ENCODE measurements at regions not wholly inside any gene's neighbourhood (a gene's known extent, or its start where the extent isn't known, plus 50 kb on each side); places are given as distances from the start of the nearest gene placed in this dataset.

DNA sequence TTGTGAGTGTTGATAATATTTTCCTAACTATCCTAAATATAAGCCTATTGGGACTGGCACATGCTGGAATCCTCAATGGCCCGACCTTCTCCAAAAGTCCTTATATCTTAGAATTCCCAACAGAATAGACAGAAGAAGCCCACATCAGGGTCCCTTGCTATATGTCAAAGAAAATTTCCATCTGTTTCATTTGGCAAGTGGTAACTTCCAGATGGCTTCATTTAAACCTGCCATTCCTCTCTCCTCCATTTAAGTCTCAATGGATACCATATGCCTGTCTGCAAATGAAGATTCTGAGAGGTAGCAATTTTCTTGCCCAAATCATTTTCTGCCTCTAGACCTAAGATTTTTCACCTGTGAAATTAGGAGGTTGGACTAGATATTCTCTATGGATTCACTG, 73.1 kb upstream of the KCNA4 start:
- no peak for DNase-seq

DNA sequence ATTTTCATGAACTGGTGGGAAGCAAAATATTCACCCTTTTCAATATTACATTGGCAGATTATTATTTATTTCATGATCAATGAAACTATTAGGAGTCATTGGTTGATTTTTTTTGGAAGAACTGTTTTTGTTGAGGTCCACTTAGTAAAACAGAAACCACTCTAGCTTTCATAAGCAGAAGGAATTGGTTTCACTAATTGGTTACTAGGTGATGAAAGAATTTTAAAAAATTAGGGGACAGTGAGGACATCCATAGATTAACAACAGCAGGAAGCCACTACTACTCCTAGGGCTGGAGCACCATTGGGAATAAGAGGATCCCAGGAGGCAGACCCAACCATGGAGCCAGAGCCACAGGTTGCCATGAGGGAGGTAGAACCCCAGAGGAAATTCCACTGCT, 74.4 kb upstream of the KCNA4 start:
- no peak for DNase-seq

- peak; percentile 71 for DNase-seq
Observed at GRCh38 chr11:30091737-30092136, 74.9 kb upstream of the KCNA4 start.

- DNase-seq, result no peak
Observed at GRCh38 chr11:30092518-30092917, 75.7 kb upstream of the KCNA4 start.

DNA sequence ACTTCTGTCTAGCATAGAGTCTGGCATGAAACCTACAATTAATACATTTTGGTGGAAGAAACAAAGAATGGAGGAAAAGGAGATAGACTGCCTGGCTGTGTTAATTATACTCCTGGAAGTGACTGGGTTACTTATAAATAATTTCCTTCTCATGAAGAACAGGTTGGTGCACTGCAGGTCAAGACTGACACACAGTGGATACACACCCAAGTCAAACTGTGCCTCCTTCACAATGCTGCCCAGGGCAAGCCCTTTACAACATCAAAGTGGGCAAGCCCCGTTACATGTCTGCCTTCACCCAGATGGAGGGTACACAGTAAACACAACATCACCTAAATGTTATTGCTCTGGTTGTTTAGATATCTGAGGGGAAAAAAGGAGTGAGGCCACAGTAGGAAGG, 83.7 kb upstream of the KCNA4 start:
- DNase-seq, result no peak

GRCh38 chr11:30106222-30107181, 89.7 kb upstream of the KCNA4 start:
- DNase-seq, result peak; percentile 44

GRCh38 chr11:30107899-30108298, 91.1 kb upstream of the KCNA4 start:
- DNase-seq, result peak; percentile 96

DNA sequence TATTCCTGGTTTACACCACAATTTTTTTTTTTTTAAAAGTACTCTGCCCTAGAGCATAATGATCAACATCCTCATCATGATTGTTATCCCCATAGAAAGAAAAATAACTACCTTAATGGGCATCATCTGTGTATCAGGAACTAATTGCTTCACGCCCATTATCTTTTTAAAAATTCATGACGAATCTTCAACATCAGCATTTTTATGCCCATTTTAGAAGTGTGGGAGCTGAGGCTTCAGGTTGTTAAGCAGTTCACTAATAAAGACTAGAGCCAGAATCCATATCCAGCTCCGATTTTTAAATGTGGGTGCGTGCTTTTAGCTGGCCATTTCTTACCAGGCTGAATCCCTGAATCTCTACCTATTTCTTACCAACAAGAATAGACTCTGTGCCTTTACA, 92.9 kb upstream of the KCNA4 start:
- DNase-seq, result no peak

- DNase-seq, result no peak
Observed at GRCh38 chr11:30110691-30111090, 93.9 kb upstream of the KCNA4 start.

DNA sequence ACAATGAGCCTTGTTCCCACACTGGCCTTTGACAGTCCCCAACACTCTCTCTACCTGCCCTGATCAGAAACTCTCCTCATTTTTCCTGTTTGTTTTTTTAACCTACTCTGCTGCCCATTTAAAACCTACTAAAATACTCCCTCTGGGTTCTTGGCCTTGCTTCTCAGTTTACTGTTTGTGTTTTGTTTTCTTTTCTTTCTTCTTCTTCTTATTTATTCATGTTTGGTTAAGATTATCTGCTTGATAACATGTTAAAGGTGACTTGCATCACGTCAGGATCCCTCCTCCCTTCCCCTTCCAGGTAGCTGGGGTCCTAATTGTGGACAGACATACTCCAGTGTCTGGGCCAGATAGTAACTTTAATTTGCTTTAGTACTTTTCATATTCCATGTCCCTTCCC, 95.0 kb upstream of the KCNA4 start:
- no peak for DNase-seq

DNA sequence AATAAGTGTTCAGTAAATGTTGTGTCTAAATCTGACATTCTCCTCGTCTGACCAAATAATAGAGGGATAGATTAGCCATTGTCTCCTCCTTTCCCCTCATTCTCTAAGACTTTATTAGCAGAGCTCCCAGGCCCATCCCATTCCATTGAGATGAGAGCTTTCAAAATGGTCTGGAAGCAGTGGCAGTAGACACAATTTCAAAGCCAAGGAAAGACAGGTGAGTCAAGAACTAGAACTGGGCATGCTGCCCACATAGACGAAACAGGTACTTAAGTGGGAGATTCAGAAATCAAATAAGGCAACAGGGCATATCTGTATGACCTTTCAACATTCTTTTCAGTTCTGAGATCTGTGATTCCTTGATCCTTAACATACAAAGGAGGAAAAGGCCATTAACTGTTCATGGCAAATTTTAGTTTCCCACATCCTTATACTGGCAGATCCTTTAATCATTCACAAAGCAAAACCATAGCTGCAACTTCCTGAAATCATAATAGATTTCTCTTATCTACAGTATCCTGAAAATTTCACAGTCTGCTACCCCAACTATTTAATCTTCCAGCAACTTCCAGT, 96.6 kb upstream of the KCNA4 start:
- peak; percentile 65 for DNase-seq

GRCh38 chr11:30116512-30116911, 99.7 kb upstream of the KCNA4 start:
- no peak for DNase-seq

- no peak for DNase-seq
Observed at GRCh38 chr11:30120045-30120589, 103.3 kb upstream of the KCNA4 start.

- no peak for DNase-seq
Observed at GRCh38 chr11:30125456-30125855, 105.4 kb upstream of the FSHB start.

DNA sequence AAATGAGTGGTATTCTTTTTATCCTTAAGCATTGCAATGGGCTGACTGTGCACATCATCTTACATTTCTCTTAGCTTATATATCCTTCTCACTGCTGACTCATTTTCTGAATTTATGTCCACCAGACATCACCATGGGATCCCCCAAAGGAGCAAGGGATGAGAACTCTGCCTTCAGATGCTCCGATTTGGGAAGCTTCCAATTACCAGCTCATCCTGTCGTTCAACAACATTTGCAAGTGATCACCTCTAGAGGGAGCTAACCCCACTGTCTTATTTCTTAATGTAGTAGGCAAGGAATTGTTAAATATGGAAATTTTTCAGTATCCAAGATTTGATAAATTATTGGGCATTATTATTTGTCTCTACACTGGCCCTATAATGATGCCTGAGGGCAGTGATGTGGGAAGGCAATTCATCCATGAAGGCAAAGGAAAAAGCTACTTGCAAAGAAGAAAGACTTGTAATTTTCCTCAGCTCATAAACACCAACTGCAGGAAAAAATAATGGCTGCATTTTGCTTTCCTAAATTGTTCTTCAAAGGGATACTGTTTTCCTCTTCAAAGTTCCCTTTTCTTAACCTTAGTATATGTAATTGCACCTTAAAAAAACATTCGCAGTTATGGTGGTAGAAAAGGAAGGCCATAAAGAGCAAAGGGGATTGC, 102.4 kb upstream of the FSHB start:
- DNase-seq, result peak; percentile 46

GRCh38 chr11:30131535-30131934, 99.3 kb upstream of the FSHB start:
- DNase-seq, result peak; percentile 42

DNA sequence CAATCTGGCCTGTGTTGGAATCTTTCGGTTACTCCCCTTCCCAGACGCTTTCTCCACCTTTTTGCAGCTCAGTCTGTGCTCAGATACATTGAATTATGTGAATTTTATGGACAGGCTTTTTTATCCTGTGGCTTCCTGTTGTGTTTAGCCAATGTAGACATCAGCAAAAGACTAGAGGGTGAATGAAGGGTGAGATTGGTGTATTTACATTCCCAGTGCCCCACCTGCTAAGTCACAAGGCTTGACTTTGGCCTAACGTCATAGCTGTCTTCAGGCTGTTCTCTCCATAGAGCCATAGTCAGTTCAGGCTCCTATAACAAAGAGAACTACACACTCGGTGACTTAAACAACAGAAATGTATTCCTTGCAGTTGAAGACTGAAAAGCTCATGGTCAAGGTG, 97.5 kb upstream of the FSHB start:
- DNase-seq, result no peak

DNA sequence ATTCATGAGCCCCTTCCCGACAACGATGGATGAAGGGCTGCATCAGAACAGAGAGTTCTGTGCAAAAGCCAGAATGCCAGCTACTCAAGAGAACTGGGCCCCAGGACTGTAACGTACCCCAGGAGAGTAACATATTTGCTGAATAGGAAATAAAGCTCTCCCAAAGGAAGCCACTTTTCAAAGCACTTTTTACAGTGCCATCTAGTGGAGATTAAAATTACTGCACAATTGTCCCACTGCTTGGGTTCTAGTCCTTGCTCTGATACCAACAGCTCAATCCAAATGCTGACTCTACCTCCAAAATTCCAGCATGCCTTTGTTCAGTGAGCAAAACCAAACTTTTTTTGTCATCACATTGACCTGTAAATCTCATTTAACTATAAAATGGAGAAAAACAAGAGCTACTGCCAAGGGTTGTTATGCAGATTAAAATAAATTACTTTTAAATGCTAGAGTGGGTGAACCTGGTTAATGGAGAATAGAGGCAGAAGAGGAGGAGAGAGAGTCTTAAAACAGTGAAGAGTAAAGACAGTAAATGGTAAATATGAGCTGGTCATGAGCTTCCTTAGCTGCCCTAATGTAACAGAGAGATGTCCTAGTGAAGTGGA, 87.6 kb upstream of the FSHB start:
- DNase-seq, result peak; percentile 33

DNA sequence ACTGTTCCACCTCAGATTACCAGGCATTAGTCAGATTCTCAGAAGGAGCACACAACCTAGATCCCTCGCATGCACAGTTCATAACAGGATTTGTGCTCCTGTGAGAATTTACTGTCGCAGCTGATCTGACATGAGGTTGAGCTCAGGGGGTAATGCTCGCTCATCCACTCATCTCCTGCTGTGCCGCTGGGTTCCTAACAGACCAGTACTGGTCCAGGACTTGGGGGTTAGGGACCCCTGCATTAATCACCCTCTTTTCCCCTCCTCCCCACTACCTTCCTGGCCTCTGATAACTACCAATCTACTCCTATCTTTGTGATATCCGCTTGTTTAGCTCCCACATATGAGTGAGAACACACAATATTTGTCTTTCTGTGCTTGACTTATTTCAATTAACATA, 83.5 kb upstream of the FSHB start:
- DNase-seq, result no peak

- DNase-seq, result no peak
Observed at GRCh38 chr11:30149998-30150397, 80.8 kb upstream of the FSHB start.

DNA sequence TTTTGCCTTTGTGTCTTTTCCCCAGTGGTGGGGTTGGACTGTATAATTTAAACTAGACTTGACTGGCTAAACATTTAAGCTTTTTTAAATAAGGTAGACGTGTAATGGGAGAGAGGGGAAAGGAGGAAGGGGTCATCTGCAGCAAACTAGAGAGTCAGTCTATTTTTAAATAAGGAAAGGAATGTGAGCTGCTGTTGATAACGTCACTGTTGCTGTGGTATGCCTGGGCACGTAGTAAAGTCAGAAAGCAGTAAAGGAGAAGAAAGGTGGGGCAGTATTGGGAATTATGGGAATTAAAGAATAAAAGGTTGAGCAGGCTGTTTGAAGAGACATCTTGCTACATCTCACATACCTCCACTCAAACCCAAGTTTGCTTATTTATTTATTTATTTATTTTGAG, 80.4 kb upstream of the FSHB start:
- DNase-seq, result no peak

GRCh38 chr11:30153008-30153407, 77.8 kb upstream of the FSHB start:
- DNase-seq, result no peak

DNA sequence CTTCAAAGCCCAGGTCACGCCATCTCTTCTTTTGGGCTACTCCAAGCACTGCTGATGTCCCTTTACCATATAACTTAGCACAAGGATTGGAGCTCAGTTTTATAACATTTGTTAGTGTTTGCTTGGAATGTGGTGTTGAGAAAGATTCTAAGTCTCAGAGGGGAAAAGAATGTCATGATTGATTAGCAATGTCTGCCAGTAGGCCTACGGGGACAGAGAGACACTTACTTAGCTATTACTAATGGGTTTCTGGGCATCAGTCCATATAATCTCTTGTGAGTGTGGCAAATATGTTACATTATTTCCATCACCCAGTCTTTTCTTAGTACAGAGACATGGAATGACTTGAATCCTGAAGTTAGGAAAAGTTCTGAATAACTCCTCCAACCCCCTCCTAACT, 75.4 kb upstream of the FSHB start:
- DNase-seq, result no peak
